ENCODE measurements at regions not wholly inside any gene's neighbourhood (a gene's known extent, or its start where the extent isn't known, plus 50 kb on each side); places are given as distances from the start of the nearest gene placed in this dataset.

DNA sequence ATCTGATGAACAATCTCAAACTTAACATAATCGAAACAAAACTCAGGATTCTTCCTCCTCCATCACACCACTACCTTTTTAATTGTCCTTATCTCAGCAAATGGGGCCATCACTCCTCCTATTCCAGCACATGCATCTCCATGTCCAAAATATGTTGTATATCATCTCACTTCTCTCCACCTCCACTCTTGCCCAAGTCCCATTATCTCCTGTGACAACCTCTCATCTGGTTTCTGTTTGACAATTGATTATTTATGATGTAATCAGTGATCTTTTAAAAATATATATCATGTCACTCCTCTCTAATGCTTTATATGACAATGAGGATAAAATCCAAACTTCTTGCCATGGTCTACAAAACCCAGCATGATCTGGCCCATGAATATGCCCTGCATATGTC lies 200.8 kb upstream of the HMGA2 start:
- DNase-seq (ENCODE audit: low read depth in 1 of 2, low spot score in 1 of 2), result no peak

DNA sequence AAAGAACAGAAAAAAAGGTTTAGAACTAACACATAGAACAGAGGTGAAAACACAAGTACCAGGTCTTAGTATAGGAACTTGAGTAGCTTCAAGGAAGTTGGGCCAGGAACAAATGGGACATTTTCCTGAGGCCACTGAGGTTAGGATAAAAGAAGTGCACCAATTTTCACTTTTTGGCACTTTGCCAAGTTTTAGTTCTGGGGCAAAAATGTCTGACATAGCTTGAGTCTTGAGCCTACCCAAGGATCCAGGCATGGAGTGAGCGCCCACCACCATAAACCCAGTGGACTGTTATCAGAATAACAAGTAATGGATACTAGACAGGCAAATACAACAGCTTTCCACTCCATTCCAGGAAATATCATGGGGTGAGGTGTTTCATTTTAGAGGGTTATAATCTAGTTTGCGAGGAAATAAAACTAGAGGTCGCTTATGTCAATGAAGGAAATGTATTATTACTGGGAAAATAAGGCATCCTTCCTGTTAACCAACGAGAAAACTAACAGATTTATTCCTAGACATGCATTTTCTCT lies 199.7 kb upstream of the HMGA2 start:
- DNase-seq (ENCODE audit: low read depth in 1 of 2, low spot score in 1 of 2), result no peak

DNA sequence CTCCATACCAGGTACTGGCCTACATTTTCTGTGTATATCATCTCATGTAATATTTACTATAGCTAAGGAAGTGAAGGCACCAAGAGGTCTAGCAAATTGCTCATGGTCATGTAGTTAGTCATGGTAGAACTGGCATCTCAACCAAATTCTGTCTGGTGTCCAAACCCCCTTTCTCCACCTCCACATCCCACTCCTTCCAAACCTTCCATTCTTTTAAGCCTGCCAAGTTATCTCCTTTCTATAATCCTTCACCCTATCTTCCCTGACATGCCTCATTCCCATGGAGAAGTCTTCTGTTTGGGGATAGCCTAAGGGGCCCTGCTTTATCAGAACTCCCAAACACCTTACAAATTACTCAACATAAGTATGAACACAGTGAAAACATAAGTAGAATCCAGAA lies 196.2 kb upstream of the HMGA2 start:
- no peak for DNase-seq (ENCODE audit: low read depth in 1 of 2, low spot score in 1 of 2)

DNA sequence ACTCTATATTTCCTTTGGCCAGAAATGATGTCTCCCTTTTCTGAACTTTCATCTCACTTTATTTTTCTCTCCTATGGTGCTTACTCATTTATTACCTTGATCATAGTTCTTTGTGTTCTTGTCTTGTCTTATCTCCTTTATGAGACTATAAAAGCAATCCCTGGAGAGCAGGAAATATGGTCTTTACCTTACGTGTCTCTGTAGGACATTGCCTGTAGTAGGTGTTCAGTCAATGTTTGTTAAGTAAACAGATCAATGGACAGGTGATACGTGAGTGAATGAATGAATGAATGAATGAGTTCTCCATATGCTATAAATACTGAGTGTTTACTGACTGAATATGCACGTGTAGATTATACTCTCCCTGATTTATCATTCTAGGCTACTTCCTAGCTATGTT lies 193.7 kb upstream of the HMGA2 start:
- no peak for DNase-seq (ENCODE audit: low read depth in 1 of 2, low spot score in 1 of 2)

DNA sequence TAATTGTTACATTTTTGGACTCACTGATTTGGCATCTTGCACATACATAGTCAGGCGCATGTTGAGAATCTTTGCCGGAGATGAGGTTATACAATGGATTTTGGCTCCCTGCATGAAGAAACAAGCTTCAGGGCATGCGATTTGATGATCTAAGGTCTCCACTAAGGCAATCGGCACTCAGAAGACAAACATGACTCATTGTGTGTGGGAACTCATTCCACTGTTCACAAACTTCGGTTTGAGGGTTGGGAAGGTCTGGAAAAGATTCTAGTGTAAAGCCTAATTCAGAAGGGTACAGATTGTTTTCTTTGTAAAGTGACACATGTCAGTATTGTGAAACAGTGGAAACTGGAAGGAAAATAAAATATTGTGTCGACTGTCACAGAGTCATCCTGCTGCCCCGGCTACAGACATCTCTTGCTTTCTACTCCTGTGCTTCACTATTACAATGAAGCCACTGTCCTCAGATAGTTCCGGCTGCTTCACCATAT lies 192.6 kb upstream of the HMGA2 start:
- DNase-seq (ENCODE audit: low read depth in 1 of 2, low spot score in 1 of 2), result no peak

DNA sequence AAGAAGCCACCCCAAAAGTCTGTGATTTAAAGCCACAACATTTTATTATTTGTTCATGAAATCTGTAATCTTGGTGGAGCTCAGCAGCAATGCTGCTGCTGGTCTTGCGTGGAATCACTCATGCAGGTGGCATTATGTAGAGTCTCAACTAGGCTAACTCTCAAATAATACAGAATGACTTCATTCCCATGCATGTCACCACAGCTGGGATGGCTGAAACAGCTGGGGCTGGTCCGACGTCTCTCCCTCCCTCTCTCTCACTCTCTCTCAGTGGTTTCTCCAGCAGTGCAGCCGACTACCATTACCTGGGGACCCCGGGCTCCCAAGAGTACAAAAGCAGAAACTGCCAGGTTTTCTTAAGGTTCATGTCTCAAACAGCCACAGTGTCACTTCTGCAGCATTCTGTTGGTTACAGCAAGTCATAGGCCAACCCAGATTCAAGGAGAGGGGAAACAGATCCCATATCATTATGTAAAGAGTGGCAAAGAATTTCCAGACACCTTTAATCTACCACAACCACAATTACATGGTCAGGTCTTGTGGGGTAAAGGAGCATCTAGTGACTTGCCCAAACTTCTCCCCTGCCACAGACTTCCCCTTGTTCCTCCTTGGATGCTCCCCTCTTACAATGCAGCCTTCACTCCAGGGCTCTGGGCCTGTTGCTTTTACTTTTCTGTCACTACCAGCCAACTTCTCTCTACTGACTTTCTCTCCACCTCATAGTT lies 192.0 kb upstream of the HMGA2 start:
- no peak for DNase-seq (ENCODE audit: low read depth in 1 of 2, low spot score in 1 of 2)

DNA sequence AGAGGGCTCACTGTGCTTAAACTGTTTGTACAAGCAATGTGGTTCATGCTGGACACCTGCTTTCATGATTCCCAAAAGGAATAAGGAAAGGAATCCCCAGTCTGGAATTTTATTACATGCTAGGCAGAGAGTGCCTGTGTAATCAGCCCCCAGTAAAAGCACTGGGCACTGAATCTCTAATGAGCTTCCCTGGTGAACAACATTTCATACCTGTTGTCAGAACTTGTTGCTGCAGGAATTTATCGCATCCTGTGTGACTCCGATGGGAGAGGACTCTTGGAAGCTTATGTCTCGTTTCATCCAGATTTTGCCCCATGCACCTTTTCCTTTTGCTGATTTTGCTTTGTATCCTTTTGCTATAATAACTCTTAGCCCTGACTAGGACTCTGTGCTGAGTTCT lies 190.2 kb upstream of the HMGA2 start:
- DNase-seq (ENCODE audit: low read depth in 1 of 2, low spot score in 1 of 2), result no peak

DNA sequence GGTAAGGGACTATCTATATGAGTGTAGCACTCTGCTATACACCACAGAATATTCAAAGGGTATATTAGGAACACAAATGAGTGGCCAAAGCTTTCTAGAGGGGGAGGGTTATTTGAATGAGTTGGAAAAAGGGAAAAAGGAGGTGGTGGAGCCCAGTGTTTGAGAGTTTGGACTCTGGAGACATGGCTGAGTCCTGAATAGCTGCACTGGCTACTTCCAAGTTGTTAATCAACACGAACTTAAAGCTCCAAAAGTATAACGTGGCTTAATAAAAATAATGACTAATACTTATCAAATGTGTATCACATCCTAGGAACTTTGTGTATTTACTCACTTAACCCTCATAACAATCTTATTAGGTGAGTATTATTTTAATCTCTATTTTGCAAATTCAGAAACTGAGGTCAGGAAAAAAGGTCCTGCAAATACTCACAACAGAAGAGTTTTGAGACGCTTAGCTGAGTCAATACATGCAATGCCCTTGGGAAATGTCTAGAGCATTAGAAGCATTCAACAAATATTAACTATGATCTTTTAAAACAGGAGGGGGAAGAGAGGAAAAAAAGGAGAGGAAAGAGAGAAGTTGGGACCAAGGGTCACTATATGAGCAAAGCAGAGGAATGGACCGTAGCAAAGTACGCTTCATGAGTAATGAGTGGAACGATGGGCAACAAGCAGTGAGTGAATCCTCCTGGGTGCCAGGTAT lies 189.5 kb upstream of the HMGA2 start:
- DNase-seq (ENCODE audit: low read depth in 1 of 2, low spot score in 1 of 2), result no peak

DNA sequence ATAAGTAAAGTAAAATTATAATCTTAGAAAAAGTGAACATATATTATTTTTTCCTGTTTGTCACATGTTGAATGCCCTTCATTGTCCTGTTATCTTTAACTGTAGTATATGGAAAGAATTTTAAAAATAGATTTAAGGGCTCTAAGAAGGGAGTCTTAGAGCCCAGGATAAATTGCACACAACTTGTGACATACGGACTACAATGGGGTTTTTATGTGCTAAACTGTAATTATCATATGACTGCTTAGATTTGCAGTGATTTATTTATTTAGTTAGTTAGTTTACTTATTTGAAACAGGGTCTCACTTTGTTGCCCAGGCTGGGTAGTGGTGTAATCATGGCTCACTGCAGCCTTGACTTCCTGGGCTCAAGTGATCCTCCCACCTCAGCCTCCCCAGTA lies 187.8 kb upstream of the HMGA2 start:
- no peak for DNase-seq (ENCODE audit: low read depth in 1 of 2, low spot score in 1 of 2)

DNA sequence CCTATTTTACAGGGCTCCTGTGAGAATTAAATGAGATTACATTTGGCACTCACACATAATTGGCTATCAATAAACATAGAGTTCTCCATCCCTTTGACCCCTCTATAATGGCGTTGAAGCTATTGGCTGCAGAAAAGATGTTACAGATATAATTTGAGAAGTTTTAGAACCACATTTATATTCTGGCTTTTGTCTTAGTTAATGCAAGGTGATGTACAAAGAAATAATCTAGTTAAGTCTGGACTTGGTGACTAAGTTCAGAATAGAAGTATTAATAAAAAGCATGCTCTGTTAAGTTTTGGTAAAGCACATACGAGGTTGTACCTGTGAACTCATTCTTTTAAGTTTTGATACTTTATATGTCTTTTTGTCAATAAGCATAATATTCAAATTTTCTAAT lies 187.1 kb upstream of the HMGA2 start:
- no peak for DNase-seq (ENCODE audit: low read depth in 1 of 2, low spot score in 1 of 2)

DNA sequence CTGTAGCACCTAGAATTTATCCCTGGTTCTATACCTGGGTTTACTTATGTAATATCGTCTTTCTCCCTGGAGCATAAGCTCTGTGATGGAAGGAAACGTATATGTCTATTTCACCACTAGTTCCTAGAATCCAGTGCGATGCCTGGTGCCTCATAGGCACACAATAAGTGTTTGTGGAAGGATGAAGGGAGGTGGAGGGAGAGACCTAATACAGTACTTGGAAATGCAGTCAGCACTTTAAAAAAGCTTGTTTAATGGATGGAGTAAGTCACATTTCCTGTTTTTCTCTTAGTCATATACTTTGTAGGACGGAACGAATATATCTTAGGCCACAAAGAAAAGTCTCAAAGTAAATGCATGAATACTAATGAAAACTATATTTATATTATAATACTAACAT lies 186.5 kb upstream of the HMGA2 start:
- no peak for DNase-seq (ENCODE audit: low read depth in 1 of 2, low spot score in 1 of 2)

DNA sequence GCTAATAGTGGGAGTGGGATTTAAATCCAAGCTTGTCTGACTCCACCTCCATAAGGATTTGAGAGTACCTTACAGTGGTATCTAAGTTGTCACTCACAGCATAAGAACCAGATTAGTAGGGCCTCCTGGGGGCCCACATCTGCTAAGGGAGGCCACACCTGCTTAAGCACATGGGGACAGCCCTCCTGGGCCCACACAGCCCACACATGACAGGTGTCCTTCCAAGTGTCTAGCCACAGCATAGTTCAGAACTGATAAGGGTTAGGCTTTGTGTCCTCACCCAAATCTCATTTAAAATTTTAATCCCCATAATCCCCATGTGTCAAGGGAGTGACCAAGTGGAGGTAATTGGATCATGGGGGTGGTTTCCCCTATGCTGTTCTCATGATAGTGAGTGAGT lies 186.0 kb upstream of the HMGA2 start:
- DNase-seq (ENCODE audit: low read depth in 1 of 2, low spot score in 1 of 2), result no peak

DNA sequence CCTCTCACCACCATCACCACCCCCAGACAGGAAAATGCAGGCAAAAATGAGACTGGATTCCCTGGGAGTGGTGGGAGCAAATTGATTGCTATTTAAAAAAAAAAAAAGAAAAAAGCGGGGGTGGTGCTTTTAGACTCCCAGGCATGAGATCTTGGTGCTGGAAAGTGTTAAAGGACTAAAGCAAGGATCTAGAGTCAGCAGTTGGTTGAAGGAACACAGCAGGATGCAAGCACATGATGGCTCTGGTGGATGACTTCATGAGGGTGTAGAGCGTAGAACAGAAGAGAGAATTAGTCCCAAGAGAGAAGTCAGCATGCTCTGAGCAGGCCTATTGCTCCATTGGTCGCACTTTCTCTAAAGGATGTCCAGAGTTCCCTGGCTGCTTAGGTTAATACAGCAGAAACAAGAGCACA lies 183.8 kb upstream of the HMGA2 start:
- no peak for DNase-seq (ENCODE audit: low read depth in 1 of 2, low spot score in 1 of 2)

DNA sequence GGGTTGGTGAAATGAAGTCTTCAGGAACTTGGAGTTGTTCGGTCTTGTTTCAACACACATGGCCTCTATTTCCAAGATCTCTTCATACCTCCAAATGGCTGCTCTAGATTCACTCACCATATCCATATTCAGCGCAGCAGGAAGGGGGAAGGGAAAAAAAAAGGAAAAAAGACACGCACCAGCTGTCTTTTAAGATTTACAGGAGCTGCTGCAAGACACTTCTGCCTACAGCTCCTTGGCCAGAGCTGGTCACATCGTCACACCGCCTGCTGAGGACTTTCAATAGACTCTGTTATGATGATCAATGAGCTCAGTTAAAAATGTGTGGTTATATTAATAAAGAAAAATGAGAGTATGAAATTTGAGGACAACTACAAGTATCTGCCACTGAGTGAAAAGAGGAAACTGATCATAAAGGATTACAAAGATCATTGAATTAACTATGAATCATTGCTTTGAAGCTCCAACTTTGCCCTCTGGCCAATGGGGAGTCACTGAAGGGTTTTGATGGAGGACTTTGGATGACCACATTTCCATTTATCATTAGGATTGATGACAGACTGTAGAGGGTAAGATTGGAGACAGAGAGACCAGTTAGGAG lies 182.1 kb upstream of the HMGA2 start:
- no peak for DNase-seq (ENCODE audit: low read depth in 1 of 2, low spot score in 1 of 2)

DNA sequence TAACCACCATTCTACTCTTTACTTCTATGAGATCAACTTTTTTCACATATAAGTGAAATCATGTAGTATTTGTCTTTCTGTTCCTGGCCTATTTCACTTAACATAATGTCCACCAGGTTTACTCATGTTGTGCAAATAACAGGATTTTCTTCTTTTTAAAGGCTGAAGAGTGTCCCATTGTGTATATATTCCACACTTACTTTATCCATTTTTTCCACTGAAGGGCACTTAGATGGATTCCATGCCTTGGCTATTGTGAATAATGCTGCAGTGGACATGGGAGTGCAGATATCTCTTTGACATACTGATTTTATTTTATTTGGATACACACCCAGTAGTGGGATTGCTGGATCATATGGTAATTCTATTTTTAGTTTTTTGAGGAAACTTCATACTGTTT lies 181.1 kb upstream of the HMGA2 start:
- DNase-seq (ENCODE audit: low read depth in 1 of 2, low spot score in 1 of 2), result no peak

DNA sequence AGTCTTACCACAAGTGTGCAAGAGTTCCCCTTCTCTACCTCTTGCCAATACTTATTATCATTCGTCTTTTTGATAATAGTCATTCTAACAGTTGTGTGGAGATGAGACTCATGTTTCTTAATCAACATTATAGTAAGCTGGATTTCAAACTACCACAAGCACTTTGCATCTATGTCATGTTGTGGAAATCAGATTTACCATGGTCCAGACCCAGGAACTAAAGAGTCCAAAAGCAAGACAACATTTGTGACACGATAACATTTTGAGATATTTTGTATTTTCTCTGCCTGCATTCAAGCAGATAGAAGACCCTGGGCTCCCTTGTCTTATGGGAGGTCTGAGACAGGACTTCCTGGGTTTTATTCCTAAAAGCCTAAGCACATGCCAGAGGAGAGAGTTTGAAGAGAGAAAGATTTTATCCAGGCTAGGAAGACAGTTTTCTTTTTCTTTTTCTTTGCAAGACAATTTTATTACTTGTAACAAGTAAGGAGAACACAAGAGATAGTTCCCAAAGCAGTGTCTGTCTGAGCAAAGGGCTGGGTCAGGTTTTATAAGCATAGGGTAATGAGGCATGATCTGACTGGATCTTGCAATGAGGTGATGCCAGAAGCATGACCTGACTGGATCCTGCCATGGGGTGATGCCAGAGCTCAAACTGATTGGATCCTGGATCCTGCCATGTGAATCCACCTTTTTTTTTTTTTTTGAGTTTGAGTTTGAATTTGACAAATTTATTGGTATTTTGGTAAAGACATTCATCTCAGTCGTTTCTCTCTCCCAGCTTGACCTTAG lies 180.5 kb upstream of the HMGA2 start:
- DNase-seq (ENCODE audit: low read depth in 1 of 2, low spot score in 1 of 2), result no peak

DNA sequence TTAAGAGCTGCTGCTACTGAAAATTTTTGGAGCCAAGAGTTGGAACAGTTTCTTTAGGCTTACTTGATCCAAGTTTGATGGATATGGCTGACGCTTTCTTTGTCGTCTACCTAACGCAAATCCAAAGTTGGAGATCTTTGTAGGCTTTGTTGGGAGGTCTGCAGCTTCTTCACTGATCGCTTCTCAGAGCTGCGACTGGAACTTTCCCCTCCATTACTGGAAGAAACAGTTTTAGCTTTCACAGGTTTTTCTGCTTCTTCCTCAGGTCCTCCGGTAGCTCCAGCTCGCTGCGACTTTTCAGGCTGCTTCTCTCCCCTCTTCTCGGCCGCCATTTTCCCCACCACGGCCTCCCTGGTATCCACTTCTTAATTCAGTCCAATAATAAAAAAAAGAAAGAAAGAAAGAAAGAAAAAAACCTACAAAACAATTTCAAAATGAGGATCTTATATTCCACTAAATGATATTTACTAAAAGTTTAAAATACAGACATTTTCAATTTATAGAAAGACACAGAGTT lies 178.1 kb upstream of the HMGA2 start:
- no peak for DNase-seq (ENCODE audit: low read depth in 1 of 2, low spot score in 1 of 2)

DNA sequence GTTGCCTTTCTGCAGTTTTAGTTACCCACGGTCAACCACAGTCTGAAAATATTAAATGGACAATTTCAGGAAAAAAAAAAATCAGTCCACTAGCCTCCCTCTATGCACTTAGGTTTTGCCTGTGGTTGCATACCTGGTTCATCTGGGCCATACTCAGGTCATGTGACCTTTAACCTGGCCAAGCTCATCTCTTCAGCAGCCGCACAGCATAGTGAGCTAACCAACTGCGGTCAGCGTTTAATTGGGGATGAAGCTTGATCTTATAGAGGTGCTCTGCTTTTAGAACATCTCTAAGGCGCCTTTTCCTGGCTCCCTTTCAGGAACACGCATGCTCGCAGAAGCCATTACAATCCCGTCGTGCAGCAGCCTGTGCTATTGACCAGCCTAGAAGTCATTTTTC lies 177.2 kb upstream of the HMGA2 start:
- no peak for DNase-seq (ENCODE audit: low read depth in 1 of 2, low spot score in 1 of 2)

DNA sequence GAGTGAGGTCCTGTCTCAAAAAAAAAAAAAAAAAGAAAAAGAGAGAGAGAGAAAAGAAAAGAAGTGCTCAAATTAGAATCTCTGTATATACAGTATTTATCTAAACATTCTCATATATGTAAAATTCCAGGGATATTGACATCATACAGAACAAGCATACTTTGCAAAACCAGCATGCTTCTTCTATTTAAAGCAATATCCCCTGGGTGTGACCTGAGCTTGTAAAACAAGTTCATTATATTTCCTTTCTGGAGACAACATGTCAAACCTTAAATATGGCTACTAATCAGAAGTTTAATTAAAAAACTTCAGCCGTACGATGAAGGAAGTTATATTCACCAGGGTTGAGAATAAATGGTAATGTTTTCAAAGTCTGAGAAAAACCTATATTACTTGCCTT lies 175.8 kb upstream of the HMGA2 start:
- DNase-seq (ENCODE audit: low read depth in 1 of 2, low spot score in 1 of 2), result no peak

DNA sequence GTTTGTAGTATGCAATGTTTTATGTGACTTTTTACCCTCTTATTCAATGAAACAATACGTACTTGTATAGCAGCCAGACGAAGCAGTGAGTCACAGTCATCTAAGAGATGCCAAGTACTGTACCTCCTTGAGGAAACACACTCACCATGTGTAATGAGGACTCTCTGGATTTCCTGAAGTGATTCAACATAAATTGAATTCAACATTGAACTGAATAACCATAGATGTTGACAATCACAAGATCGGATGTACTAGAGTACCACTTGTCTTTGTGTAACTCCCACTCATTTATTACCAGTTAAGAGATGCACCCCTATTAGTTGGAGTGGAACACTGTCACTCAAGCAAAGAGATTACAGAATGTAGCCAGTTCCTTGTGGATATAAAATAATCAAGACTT lies 175.2 kb upstream of the HMGA2 start:
- DNase-seq (ENCODE audit: low read depth in 1 of 2, low spot score in 1 of 2), result no peak

DNA sequence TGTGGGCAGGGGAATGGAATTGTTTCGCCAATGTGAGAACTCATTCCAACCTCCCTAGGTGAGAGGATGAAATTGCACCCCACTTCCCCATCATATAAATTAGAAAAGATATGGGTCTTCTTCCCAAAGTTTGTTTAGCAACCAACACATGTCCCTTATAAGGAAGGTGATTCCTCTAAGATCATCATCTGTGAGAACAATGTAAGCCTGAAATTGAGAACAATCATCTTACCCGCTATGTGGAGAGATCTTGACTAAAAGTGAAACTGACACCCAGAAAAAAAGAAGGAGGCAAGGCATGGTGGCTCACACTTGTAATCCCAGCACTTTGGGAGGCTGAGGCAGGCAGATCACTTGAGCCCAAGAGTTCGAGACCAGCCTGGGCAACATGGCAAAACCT lies 173.2 kb upstream of the HMGA2 start:
- DNase-seq (ENCODE audit: low read depth in 1 of 2, low spot score in 1 of 2), result no peak

Measured in activated T-helper 1 cell treated with anti-CD3 and anti-CD28 coated beads, Interleukin-2, amount 50 U/mL, for 16 hours (primary cell).